ENCODE measurements at regions not wholly inside any gene's neighbourhood (a gene's known extent, or its start where the extent isn't known, plus 50 kb on each side); places are given as distances from the start of the nearest gene placed in this dataset.
A peak's percentile ranks its signal among the peaks of the same experiment; 100 is the strongest.

DNA sequence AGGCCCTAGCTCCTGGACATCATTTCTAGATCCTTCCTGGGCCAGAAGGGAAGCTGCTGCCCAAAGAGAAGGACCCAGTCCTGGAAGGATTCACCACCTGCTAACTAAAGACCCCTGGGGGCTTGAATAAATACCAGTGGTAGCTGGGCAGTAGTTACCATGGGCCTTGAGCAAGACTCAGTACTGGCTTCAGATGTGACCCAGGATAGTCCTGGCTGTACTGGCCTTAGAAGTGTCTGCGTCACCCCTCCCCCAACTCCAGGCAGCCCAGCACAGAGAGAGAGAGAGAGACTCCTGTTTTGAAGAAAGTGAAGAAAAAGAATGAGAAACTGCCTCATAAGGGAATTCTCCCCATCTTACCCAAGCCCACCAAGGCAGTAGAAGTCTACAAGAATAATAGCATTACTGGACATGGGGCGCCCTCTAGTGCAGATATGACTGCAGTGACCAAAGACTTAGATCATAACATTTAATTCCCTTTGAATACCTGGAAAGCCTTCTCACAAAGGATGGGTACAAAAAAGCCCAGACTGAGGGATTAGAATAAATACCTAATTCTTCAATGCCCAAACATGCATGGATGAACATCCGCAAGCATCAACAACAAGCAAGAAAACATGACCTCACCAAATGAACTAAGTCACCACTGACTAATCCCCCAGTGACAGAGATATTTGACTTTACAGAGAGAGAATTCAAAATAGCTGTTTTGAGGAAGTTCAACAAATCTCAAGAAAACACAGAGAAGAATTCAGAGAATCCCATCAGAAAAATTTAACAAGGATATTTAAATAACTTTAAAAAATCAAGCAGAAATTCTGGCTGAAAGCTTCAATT lies 171.8 kb downstream of the HNRNPD start:
- peak; percentile 69 for DNase-seq (ENCODE audit: unreplicated experiment)
- Mint-ChIP-seq H3K4me3 (ENCODE audit: unreplicated experiment) (no peak overlapping the region), H3K27ac (ENCODE audit: low read depth, unreplicated experiment) (no peak overlapping the region), H3K9me3 (ENCODE audit: unreplicated experiment) (peaks cover 7% of the 10 kb centered on the region), H3K4me1 (ENCODE audit: insufficient read depth, unreplicated experiment) (peaks cover 5% of the 10 kb centered on the region), H3K27me3 (ENCODE audit: insufficient read depth, unreplicated experiment) (no peaks in the 10 kb centered on the region), H3K36me3 (ENCODE audit: insufficient read depth, unreplicated experiment) (no peaks in the 10 kb centered on the region)
- TF ChIP-seq, protein P1, sequence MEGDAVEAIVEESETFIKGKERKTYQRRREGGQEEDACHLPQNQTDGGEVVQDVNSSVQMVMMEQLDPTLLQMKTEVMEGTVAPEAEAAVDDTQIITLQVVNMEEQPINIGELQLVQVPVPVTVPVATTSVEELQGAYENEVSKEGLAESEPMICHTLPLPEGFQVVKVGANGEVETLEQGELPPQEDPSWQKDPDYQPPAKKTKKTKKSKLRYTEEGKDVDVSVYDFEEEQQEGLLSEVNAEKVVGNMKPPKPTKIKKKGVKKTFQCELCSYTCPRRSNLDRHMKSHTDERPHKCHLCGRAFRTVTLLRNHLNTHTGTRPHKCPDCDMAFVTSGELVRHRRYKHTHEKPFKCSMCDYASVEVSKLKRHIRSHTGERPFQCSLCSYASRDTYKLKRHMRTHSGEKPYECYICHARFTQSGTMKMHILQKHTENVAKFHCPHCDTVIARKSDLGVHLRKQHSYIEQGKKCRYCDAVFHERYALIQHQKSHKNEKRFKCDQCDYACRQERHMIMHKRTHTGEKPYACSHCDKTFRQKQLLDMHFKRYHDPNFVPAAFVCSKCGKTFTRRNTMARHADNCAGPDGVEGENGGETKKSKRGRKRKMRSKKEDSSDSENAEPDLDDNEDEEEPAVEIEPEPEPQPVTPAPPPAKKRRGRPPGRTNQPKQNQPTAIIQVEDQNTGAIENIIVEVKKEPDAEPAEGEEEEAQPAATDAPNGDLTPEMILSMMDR (IDR thresholded peaks at IDR 0.05; ENCODE audit: unreplicated experiment): peak; percentile 74
- intact Hi-C loops (cut with micrococcal nuclease): loop anchor here (1.0 to 5.0 kb wide), 5 partner anchors 66 to 796 kb away; no protein-coding TSS in a partner anchor
- ChIA-PET CTCF (interaction anchor here (0.6 to 2.1 kb wide), 35 partner anchors 9 to 1155 kb away, joined by 3 to 14 read pairs (median 3); partner anchors contain the start of gene RASGEF1B), POLR2A (no interaction called here)
- BruUV-seq (replicated peaks): no TSS peak

DNA sequence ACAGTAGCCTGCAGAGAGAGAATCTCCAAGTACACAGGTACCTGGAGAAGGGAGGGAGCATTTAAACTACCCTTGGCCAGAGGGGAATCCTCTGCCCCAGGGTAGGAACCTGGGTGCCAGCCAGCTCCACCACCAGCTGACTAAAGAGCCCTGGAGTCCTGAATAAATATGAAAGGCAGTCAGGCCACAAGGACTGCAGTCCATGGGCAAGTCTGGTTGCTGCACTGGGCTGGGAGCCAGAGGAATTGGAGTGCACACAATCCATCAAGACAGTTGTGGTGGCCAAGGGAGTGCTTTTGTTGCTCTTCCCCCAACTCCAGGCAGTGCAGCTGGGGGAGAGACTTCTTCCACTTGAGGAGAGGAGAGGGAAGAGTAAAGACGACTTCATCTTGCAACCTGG lies 172.5 kb downstream of the HNRNPD start:
- DNase-seq (ENCODE audit: unreplicated experiment): peak; percentile 29
- Mint-ChIP-seq H3K27me3 (ENCODE audit: insufficient read depth, unreplicated experiment) (no peaks in the 10 kb centered on the region), H3K36me3 (ENCODE audit: insufficient read depth, unreplicated experiment) (no peaks in the 10 kb centered on the region), H3K4me3 (ENCODE audit: unreplicated experiment) (no peak overlapping the region), H3K27ac (ENCODE audit: low read depth, unreplicated experiment) (no peak overlapping the region), H3K4me1 (ENCODE audit: insufficient read depth, unreplicated experiment) (peaks cover 5% of the 10 kb centered on the region), H3K9me3 (ENCODE audit: unreplicated experiment) (peaks cover under 1% of the 10 kb centered on the region)
- ChIA-PET POLR2A (interaction anchor here (0.5 kb wide), 1 partner anchor 1114 kb away, joined by 3 read pairs; no protein-coding TSS in a partner anchor), CTCF (interaction anchor here (0.6 to 2.1 kb wide), 27 partner anchors 9 to 849 kb away, joined by 3 to 14 read pairs (median 3); partner anchors contain the start of gene RASGEF1B)
- TF ChIP-seq, protein P1 (IDR thresholded peaks at IDR 0.05; ENCODE audit: unreplicated experiment): no peak
- no TSS peak for BruUV-seq (replicated peaks)
- intact Hi-C loops (cut with micrococcal nuclease): loop anchor here (5.0 kb wide), 1 partner anchor 284 kb away; no protein-coding TSS in a partner anchor

DNA sequence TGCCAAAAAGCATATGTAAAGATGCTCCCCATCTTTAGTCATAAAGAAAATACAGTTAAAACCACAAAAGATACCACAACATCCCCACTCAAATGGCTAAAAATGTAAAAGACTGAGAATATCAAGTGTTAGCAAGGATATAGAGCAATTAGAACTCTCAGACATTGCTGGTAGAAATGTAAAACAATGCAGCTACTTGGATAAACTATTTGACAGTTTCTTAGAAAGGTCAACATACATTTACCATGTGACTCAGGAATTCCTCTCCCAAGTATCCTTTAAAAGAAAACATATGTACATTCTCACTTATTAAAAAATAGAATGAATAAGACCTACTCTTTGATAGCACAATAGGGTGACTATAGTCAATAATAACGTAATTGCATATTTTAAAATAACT lies 173.7 kb downstream of the HNRNPD start:
- BruUV-seq (replicated peaks): no TSS peak
- Mint-ChIP-seq H3K9me3 (ENCODE audit: unreplicated experiment) (no peaks in the 10 kb centered on the region), H3K4me3 (ENCODE audit: unreplicated experiment) (no peak overlapping the region), H3K36me3 (ENCODE audit: insufficient read depth, unreplicated experiment) (no peaks in the 10 kb centered on the region), H3K4me1 (ENCODE audit: insufficient read depth, unreplicated experiment) (peaks cover 5% of the 10 kb centered on the region), H3K27me3 (ENCODE audit: insufficient read depth, unreplicated experiment) (no peaks in the 10 kb centered on the region), H3K27ac (ENCODE audit: low read depth, unreplicated experiment) (no peak overlapping the region)
- intact Hi-C loops (cut with micrococcal nuclease): loop anchor here (5.0 kb wide), 1 partner anchor 283 kb away; no protein-coding TSS in a partner anchor
- DNase-seq (ENCODE audit: unreplicated experiment): no peak
- POLR2A ChIA-PET: no interaction called here
- CTCF ChIA-PET: no interaction called here
- TF ChIP-seq, protein P1 (IDR thresholded peaks at IDR 0.05; ENCODE audit: unreplicated experiment): no peak

- no peak overlapping the region for H3K27ac Mint-ChIP-seq (ENCODE audit: low read depth, unreplicated experiment)
- no peak overlapping the region for H3K4me3 Mint-ChIP-seq (ENCODE audit: unreplicated experiment)
- TF ChIP-seq, protein P1 (IDR thresholded peaks at IDR 0.05; ENCODE audit: unreplicated experiment): no peak
- DNase-seq (ENCODE audit: unreplicated experiment): no peak
- intact Hi-C loops (cut with micrococcal nuclease): no loop called here
- no TSS peak for BruUV-seq (replicated peaks)
- CTCF ChIA-PET: interaction anchor here (0.6 to 0.8 kb wide), 2 partner anchors 75 to 789 kb away, joined by 3 to 4 read pairs; no protein-coding TSS in a partner anchor
- no peaks in the 10 kb centered on the region for H3K27me3 Mint-ChIP-seq (ENCODE audit: insufficient read depth, unreplicated experiment)
- H3K9me3 Mint-ChIP-seq (ENCODE audit: unreplicated experiment): no peaks in the 10 kb centered on the region
- POLR2A ChIA-PET: no interaction called here
- H3K4me1 Mint-ChIP-seq (ENCODE audit: insufficient read depth, unreplicated experiment): no peaks in the 10 kb centered on the region
- no peaks in the 10 kb centered on the region for H3K36me3 Mint-ChIP-seq (ENCODE audit: insufficient read depth, unreplicated experiment)
Observed at GRCh38 chr4:82194329-82194728, 179.5 kb downstream of the HNRNPD start.
